NT2/D1 (cell line): ENCODE measurements at regions not wholly inside any gene's neighbourhood (a gene's known extent, or its start where the extent isn't known, plus 50 kb on each side); places are given as distances from the start of the nearest gene placed in this dataset.

Source experiments
- DNase-seq: peaks from one replicate; pipeline ENCODE4 v3.0.0-alpha.2; 2011; ENCODE audit warnings: low read depth, low spot score
- H3K27me3 ChIP-seq: 2 replicates; pipeline ENCODE4 v1.6.0; 2011; ENCODE audit warnings: mild to moderate bottlenecking; ENCODE audit not compliant: insufficient read length, insufficient read depth
- H3K36me3 ChIP-seq: 2 replicates; pipeline ENCODE4 v1.6.1; 2011; ENCODE audit warnings: mild to moderate bottlenecking, low read length, mixed read lengths; ENCODE audit not compliant: insufficient read depth, insufficient read length
- H3K4me1 ChIP-seq: 2 replicates; pipeline ENCODE4 v1.5.1; 2011; ENCODE audit not compliant: insufficient read depth, insufficient read length
- H3K4me3 ChIP-seq: 2 replicates; pipeline ENCODE4 v1.5.1; 2011; ENCODE audit warnings: low read depth; ENCODE audit not compliant: insufficient read length
- H3K9ac ChIP-seq: 2 replicates; pipeline ENCODE4 v1.6.0; 2011; ENCODE audit warnings: low read depth; ENCODE audit not compliant: insufficient read length
- H3K9me3 ChIP-seq: 2 replicates; pipeline ENCODE4 v1.5.1; 2011; ENCODE audit warnings: mild to moderate bottlenecking, low read length; ENCODE audit not compliant: insufficient read depth
- SUZ12 ChIP-seq: IDR thresholded peaks from 2 replicates; pipeline ENCODE4 v1.6.1; 2011; ENCODE audit not compliant: insufficient read length, insufficient read depth; ENCODE audit errors: extremely low read depth
- YY1 ChIP-seq: IDR thresholded peaks from 2 replicates; pipeline ENCODE4 v1.6.1; 2011; ENCODE audit not compliant: insufficient read length, insufficient read depth
- ZNF274 ChIP-seq: IDR thresholded peaks from 2 replicates; pipeline ENCODE4 v1.6.1; 2011; ENCODE audit warnings: mild to moderate bottlenecking, low read depth, low read length

DNA sequence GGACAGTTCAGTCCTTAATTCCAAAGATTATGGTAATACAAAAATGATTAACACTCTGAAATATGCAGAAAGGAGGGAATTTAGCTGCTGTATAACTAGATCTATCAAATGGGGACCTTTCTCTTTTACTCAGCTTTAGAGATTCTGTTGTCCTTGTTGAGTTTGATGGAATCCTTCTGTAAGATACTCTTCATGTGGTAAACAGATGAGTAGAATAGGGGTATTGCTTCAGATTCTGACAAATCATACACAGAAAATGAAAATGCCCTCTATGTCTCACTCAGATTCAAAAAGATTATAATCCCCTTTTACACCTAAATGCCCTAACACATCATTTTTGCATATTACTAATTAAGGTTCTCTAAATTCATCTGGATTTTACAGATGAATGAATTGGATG is 50.7 kb downstream of the ARHGAP35 start:
- DNase-seq, result no peak
- Histone ChIP-seq H3K27me3 (no peaks in the 10 kb centered on the region), H3K9ac (no peak overlapping the region), H3K4me3 (no peak overlapping the region), H3K4me1 (no peaks in the 10 kb centered on the region), H3K36me3 (no peaks in the 10 kb centered on the region), H3K9me3 (no peaks in the 10 kb centered on the region)
- no peak for TF ChIP-seq SUZ12
- no peak for TF ChIP-seq ZNF274
- no peak for TF ChIP-seq YY1

DNA sequence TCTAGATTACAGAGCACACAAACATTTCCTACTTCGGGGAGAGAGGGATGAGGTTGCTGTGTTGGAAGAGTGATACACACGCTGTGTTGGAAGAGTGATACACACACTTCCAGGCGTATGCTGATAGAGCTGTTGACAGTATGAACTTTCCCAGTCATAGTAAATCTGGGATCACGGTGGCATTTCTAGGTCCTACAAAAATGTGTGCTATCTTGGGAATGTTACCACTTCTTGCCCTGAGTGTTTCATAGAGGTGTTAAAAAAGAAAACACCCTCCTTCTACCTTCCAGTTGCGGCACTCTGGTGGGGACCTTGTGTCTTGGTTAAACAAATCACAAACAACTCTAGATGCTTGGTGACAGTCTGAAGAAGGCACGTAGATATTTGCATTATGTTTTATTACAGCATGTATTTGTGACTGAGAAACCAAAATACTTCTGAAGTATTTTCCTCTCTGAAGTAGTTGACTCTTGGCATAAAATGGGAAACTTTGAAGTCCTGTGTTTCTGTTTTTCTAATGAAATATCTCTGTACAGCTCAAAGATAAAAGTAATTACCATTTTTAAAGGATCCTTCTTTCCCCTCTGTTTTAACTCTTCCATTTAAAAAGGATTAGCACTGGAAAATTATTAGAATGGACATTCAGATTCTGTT is 52.5 kb downstream of the ARHGAP35 start:
- H3K4me3 ChIP-seq, result no peak overlapping the region
- TF ChIP-seq ZNF274 (no peak), SUZ12 (no peak), YY1 (no peak)
- H3K9ac ChIP-seq, result no peak overlapping the region
- H3K36me3 ChIP-seq, result peaks cover under 1% of the 10 kb centered on the region
- H3K9me3 ChIP-seq, result no peaks in the 10 kb centered on the region
- no peaks in the 10 kb centered on the region for H3K27me3 ChIP-seq
- no peaks in the 10 kb centered on the region for H3K4me1 ChIP-seq
- DNase-seq, result no peak

DNA sequence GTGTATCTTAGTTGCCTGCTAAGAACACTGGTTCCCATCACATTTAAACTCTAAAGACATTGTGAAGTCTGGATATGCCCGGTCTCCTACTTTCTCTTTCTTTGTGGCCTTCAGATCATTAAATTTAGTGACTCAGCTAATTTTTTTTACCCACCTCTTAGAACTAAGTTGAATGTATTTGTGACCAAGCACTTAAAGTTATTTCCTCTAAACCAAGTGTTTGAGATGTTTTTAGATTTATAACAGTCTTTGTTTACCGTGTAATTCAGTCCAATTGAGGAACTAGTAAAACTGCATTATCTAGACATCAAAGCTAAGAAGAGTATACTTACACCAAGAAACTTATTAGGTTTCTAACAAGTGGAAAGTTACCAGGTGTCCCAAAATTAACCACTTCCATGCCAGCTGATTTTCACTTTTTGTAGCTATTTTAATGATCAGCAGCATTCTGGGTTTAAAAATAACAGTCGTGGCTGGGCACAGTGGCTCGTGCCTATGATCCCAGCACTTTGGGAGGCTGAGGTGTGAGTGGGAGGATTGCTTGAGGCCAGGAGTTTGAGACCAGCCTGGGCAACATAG is 53.1 kb downstream of the ARHGAP35 start:
- Histone ChIP-seq H3K9ac (no peak overlapping the region), H3K9me3 (no peaks in the 10 kb centered on the region), H3K4me3 (no peak overlapping the region), H3K27me3 (no peaks in the 10 kb centered on the region), H3K36me3 (peaks cover 6% of the 10 kb centered on the region), H3K4me1 (no peaks in the 10 kb centered on the region)
- no peak for DNase-seq
- no peak for TF ChIP-seq SUZ12
- TF ChIP-seq YY1, result no peak
- TF ChIP-seq ZNF274, result no peak

DNA sequence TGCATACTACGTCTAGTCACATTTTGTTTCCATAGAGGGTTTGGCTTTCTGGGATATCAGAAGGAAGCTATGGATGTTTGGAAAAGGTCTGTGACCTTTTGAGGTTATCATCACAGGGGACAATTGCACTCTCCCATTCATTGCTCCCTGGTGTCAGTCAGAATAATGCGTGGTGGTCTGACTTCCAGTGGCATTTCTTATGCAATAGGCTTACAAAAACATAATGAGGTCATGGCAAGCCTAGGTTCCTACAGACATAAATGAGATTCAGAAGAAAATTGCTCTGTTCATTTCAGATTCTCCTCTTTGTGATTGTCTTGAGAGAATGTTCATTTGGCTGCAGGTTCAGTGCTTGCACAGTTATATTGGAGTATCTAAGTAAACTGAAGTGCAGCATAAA is 54.6 kb downstream of the ARHGAP35 start:
- peaks cover 21% of the 10 kb centered on the region for H3K36me3 ChIP-seq
- H3K4me1 ChIP-seq, result no peaks in the 10 kb centered on the region
- H3K9me3 ChIP-seq, result no peaks in the 10 kb centered on the region
- TF ChIP-seq YY1 (no peak), ZNF274 (no peak), SUZ12 (no peak)
- DNase-seq, result no peak
- no peaks in the 10 kb centered on the region for H3K27me3 ChIP-seq
- H3K9ac ChIP-seq, result no peak overlapping the region
- H3K4me3 ChIP-seq, result no peak overlapping the region

DNA sequence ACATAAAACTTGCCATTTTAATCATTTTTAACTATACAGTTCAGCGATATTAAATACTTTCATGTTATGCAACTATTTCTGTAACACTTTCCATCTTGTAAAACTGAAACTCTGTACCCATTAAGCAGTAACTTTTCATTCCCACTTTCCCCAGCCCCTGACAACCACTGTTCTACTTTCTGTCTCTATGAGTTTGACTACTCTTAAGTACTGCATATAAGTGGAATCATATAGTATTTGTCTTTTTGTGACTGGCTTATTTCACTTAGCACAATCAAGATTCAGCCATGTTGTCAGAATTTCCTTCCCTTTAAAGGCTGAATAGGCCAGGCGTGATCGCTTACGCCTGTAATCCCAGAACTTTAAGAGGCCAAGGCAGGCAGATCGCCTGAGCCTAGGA is 56.2 kb downstream of the ARHGAP35 start:
- Histone ChIP-seq H3K9me3 (no peaks in the 10 kb centered on the region), H3K36me3 (peaks cover 37% of the 10 kb centered on the region), H3K4me1 (no peaks in the 10 kb centered on the region), H3K27me3 (no peaks in the 10 kb centered on the region), H3K4me3 (no peak overlapping the region), H3K9ac (no peak overlapping the region)
- no peak for DNase-seq
- TF ChIP-seq YY1 (no peak), ZNF274 (no peak), SUZ12 (no peak)

- Histone ChIP-seq H3K9ac (no peak overlapping the region), H3K4me3 (no peak overlapping the region), H3K9me3 (no peaks in the 10 kb centered on the region), H3K4me1 (no peaks in the 10 kb centered on the region), H3K27me3 (no peaks in the 10 kb centered on the region), H3K36me3 (peaks cover 47% of the 10 kb centered on the region)
- TF ChIP-seq ZNF274 (no peak), SUZ12 (no peak), YY1 (no peak)
- no peak for DNase-seq
Observed at GRCh38 chr19:46919324-46919723, 58.5 kb downstream of the ARHGAP35 start.

- TF ChIP-seq YY1 (no peak), ZNF274 (no peak)
- no peak overlapping the region for H3K9ac ChIP-seq
- no peak for DNase-seq
- H3K9me3 ChIP-seq, result no peaks in the 10 kb centered on the region
- H3K27me3 ChIP-seq, result no peaks in the 10 kb centered on the region
- no peaks in the 10 kb centered on the region for H3K4me1 ChIP-seq
- peaks cover 51% of the 10 kb centered on the region for H3K36me3 ChIP-seq
- no peak overlapping the region for H3K4me3 ChIP-seq
Observed at GRCh38 chr19:46920362-46920761, 59.6 kb downstream of the ARHGAP35 start.

- Histone ChIP-seq H3K27me3 (no peaks in the 10 kb centered on the region), H3K4me1 (no peaks in the 10 kb centered on the region), H3K9ac (no peak overlapping the region), H3K9me3 (no peaks in the 10 kb centered on the region), H3K4me3 (no peak overlapping the region), H3K36me3 (peaks cover 51% of the 10 kb centered on the region)
- DNase-seq, result no peak
- TF ChIP-seq SUZ12 (no peak), ZNF274 (no peak)
Observed at GRCh38 chr19:46921071-46921470, 60.3 kb downstream of the ARHGAP35 start.
